Cardiac muscle cell (in vitro differentiated cells and primary cell): ENCODE measurements at regions not wholly inside any gene's neighbourhood (a gene's known extent, or its start where the extent isn't known, plus 50 kb on each side); places are given as distances from the start of the nearest gene placed in this dataset.

Source experiments
- DNase-seq, 2 donors: peaks; one replicate each; pipeline versions ENCODE4 v3.0.0 to v3.0.0-alpha.2; 2010 to 2017; ENCODE audit warnings: low read depth in 1 of 2, low spot score in 1 of 2
- H3K27ac ChIP-seq: fragments of 200-600 bp; sonication (generic); 2 replicates; pipeline ENCODE4 v1.5.1; 2016
- H3K27me3 ChIP-seq: fragments of 200-600 bp; sonication (generic); 2 replicates; pipeline ENCODE4 v1.6.0; 2016; ENCODE audit warnings: control low read depth
- H3K36me3 ChIP-seq: fragments of 200-600 bp; sonication (generic); 2 replicates; pipeline ENCODE4 v1.5.1; 2016; ENCODE audit warnings: control low read depth
- H3K4me1 ChIP-seq: fragments of 200-600 bp; sonication (generic); 2 replicates; pipeline ENCODE4 v1.8.1; 2017; ENCODE audit warnings: low read depth, mild to moderate bottlenecking, mixed run types
- H3K4me3 ChIP-seq: fragments of 200-600 bp; sonication (generic); 2 replicates; pipeline ENCODE4 v1.5.1; 2016; ENCODE audit warnings: mild to moderate bottlenecking
- H3K9me3 ChIP-seq: fragments of 200-600 bp; sonication (generic); 2 replicates; pipeline ENCODE4 v1.5.1; 2017; ENCODE audit warnings: low read depth, mild to moderate bottlenecking, control low read depth
- CTCF ChIP-seq: IDR thresholded peaks from 2 replicates; pipeline ENCODE4 v1.5.1; 2012; ENCODE audit warnings: low read depth, mild to moderate bottlenecking, low read length

DNA sequence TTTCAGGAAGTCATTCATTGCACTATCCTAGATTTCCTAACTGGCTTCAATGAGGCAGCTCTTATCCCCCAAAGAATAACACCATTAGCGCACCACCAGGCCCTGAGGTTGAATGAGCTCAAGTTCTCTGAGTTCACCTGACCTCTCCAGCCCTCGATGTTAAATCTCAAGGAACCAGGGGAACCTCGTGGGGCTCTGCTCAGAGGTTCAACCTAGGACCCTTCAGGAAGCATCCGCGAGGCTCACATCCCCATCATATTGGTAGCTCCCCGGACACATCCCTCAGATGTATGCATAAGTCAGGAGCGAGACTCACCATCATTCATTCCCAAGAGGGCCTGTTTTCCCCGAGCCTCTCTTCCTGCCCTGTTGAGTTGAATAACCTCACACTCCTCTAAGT is 145.6 kb upstream of the KLHL29 start:
- H3K27me3 ChIP-seq, result no peaks in the 10 kb centered on the region
- no peaks in the 10 kb centered on the region for H3K9me3 ChIP-seq
- no peak for TF ChIP-seq CTCF
- H3K27ac ChIP-seq, result no peak overlapping the region
- no peaks in the 10 kb centered on the region for H3K36me3 ChIP-seq
- H3K4me3 ChIP-seq, result no peak overlapping the region
- no peaks in the 10 kb centered on the region for H3K4me1 ChIP-seq
- no peak for DNase-seq

DNA sequence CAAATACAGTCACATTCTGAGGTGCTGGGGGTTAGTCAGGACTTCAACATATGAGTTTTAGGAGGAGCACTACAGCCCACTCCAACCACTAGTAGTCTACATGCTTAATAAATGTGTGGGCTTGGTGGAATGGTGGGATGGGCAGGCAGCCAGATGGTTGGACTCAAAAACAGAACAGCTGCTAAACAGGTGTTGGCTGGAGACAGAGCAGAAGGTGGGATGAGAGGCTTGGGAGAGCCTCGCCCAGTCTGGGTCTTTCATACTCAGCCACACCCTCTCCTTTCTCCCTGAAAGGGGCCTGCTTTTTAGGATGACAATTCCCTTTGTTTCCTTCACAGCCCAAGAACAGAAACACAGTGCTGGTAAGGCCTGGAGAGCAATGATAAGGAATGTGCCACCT is 143.9 kb upstream of the KLHL29 start:
- no peaks in the 10 kb centered on the region for H3K9me3 ChIP-seq
- H3K4me1 ChIP-seq, result no peaks in the 10 kb centered on the region
- H3K27me3 ChIP-seq, result no peaks in the 10 kb centered on the region
- H3K36me3 ChIP-seq, result no peaks in the 10 kb centered on the region
- H3K4me3 ChIP-seq, result no peak overlapping the region
- no peak for TF ChIP-seq CTCF
- no peak overlapping the region for H3K27ac ChIP-seq
- no peak for DNase-seq

DNA sequence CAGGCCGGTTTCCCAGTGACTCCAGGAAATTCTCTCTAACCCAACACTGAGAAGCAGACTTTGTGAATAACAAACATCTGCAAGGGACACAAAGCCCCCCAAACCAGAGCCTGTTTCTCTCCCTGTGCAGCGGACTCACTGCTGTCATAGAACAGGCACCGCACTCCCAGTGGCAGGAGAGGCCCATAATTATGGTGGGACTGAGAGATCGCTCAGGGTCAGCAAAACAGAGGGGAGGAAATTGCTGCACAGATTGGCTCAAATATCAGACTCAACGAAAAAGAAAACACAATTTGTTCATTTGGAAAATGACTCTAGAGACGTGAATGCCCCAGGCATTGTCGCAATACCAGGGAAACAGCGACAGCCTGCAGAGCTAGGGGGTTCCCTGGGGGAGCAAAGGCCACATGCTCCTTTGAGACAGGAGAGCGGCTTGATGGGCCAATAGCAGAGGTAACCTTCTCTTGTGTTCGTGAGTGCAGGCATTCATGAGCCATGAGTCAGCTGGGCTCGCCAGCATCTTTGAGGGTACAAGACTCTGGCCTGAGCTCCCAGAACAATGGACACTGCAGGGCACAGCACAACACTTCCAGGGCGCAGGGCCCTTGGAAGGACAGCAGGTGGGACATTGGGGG is 143.3 kb upstream of the KLHL29 start:
- no peak for TF ChIP-seq CTCF
- H3K27ac ChIP-seq, result no peak overlapping the region
- no peak for DNase-seq

DNA sequence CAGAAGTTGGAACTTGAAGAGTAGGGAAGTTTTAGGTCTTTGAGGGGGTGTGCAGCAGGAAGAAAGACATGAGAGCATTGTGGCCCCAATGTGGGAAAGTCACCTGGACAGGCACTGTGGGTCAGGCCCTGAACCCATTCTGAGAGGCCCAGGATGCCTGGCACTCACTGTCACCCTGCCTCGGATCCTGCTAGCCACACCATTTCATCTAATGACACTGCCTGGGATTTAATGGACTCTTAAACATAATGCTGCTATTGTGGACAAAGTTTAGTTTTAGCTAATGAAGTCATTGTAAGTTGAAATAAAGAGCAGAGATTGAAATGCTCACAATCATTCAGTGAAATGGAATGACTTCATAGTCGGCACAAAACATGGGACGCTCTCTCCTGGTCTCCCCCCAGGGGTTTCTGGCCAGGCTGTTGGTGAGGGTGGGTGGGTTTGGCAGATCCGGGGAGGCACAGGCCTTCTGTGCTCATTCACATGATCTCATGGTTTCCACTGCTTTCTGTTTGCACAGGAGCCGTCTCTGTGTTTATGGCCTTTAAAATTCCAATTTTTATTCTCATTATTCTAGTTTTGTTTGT is 141.8 kb upstream of the KLHL29 start:
- no peak overlapping the region for H3K27ac ChIP-seq
- no peak for TF ChIP-seq CTCF
- H3K4me1 ChIP-seq, result no peaks in the 10 kb centered on the region
- no peak for DNase-seq
- H3K4me3 ChIP-seq, result no peak overlapping the region
- no peaks in the 10 kb centered on the region for H3K27me3 ChIP-seq
- H3K36me3 ChIP-seq, result no peaks in the 10 kb centered on the region
- no peaks in the 10 kb centered on the region for H3K9me3 ChIP-seq

More for the DNA sequence above, 143.3 kb upstream of the KLHL29 start:
- Histone ChIP-seq H3K27me3 (no peaks in the 10 kb centered on the region), H3K36me3 (no peaks in the 10 kb centered on the region), H3K9me3 (no peaks in the 10 kb centered on the region), H3K4me1 (no peaks in the 10 kb centered on the region), H3K4me3 (no peak overlapping the region)

GRCh38 chr2:23244617-23245016 is 140.4 kb upstream of the KLHL29 start:
- TF ChIP-seq CTCF, result no peak
- Histone ChIP-seq H3K27me3 (no peaks in the 10 kb centered on the region), H3K4me3 (no peak overlapping the region), H3K4me1 (no peaks in the 10 kb centered on the region), H3K36me3 (no peaks in the 10 kb centered on the region), H3K9me3 (no peaks in the 10 kb centered on the region), H3K27ac (no peak overlapping the region)
- no peak for DNase-seq
